A549 (cell line): ENCODE measurements at regions not wholly inside any gene's neighbourhood (a gene's known extent, or its start where the extent isn't known, plus 50 kb on each side); places are given as distances from the start of the nearest gene placed in this dataset.

Experiments used
- ATAC-seq, 2 experiments: fragments of 200-7000 bp in 1 of 2; fragments of >200 bp in 1 of 2; cut with Nextera tagmentation in 1 of 2; cut with Tn5 transposase in 1 of 2; 3 replicates each; pipeline versions ENCODE4 v1.8.0 to v1.9.1; 2018 to 2020; ENCODE audit warnings: mild to moderate bottlenecking in 1 of 2, moderate library complexity in 1 of 2
- CTCF ChIA-PET: fragments of 300-600 bp; sonication (Branson Sonifier 250); formaldehyde crosslinking; extraction: SDS; loops from one replicate; lab custom pipeline; 2021; ENCODE audit warnings: antibody characterized with exemption, inconsistent platforms; lab: Yijun Ruan, JAX
- POLR2A ChIA-PET: fragments of 350-600 bp; formaldehyde crosslinking; extraction: SDS; loops from one replicate; lab custom pipeline; 2021; ENCODE audit warnings: antibody characterized with exemption, inconsistent platforms; lab: Yijun Ruan, JAX
- DNase-seq, 2 experiments: peaks; one replicate each; pipeline versions ENCODE4 v3.0.0 to v3.0.0-alpha.2; 2011 to 2016; ENCODE audit warnings: low read depth in 1 of 2, low spot score in 1 of 2
- FAIRE-seq: peaks from 2 replicates; lab custom pipeline; 2011; peaks lifted over from hg19 to GRCh38; lab: Jason Lieb, UNC
- H3K27ac ChIP-seq, 2 experiments: fragments of >200 bp; sonication (Bioruptor Twin); formaldehyde crosslinking; 3 replicates each; pipeline ENCODE4 v1.5.1; 2016 to 2017
- H3K4me1 ChIP-seq: fragments of >200 bp; sonication (Bioruptor Twin); formaldehyde crosslinking; 3 replicates; pipeline ENCODE4 v1.6.1; 2016
- H3K4me2 ChIP-seq: fragments of >200 bp; sonication (Bioruptor Twin); formaldehyde crosslinking; 3 replicates; pipeline ENCODE4 v1.6.1; 2016
- H3K4me3 ChIP-seq: fragments of >200 bp; sonication (Bioruptor Twin); formaldehyde crosslinking; 3 replicates; pipeline ENCODE4 v1.5.1; 2016
- H3K9me3 ChIP-seq: fragments of >200 bp; sonication (Bioruptor Twin); formaldehyde crosslinking; 3 replicates; pipeline ENCODE4 v1.6.1; 2016
- ATOH8 ChIP-seq: fragments of 250-450 bp; sonication (Bioruptor Pico); IDR thresholded peaks from 2 replicates; pipeline ENCODE4 v1.5.0; 2020; ENCODE audit warnings: low read depth, mild to moderate bottlenecking, moderate library complexity
- BCL3 ChIP-seq: fragments of >200 bp; sonication (Bioruptor Twin); formaldehyde crosslinking; IDR thresholded peaks from 3 replicates; pipeline ENCODE4 v1.6.1; 2016
- CBX8 ChIP-seq: fragments of 200-600 bp; sonication (generic); IDR thresholded peaks from 2 replicates; pipeline ENCODE4 v1.6.1; 2016
- CEBPB ChIP-seq, 2 experiments: fragments of >200 bp in 1 of 2; sonication (Bioruptor Twin) in 1 of 2; formaldehyde crosslinking in 1 of 2; IDR thresholded peaks; 2 replicates each; pipeline ENCODE4 v1.6.1; 2012 to 2016
- CHD4 ChIP-seq: fragments of 200-600 bp; sonication (generic); IDR thresholded peaks from 2 replicates; pipeline ENCODE4 v1.6.1; 2016; ENCODE audit warnings: antibody characterized with exemption, mild to moderate bottlenecking, borderline replicate concordance
- EHF ChIP-seq: fragments of 250-450 bp; sonication (Bioruptor Pico); IDR thresholded peaks from 2 replicates; pipeline ENCODE4 v1.5.0; 2020; ENCODE audit warnings: mild to moderate bottlenecking
- EHMT2 ChIP-seq: fragments of 200-600 bp; sonication (generic); IDR thresholded peaks from 2 replicates; pipeline ENCODE4 v1.6.1; 2016; ENCODE audit warnings: antibody characterized with exemption, low read depth, mild to moderate bottlenecking, moderate library complexity
- FOSL2 ChIP-seq, 2 experiments: fragments of 450-650 bp in 1 of 2; fragments of >200 bp in 1 of 2; sonication (Bioruptor Twin) in 1 of 2; formaldehyde crosslinking; IDR thresholded peaks; 2 replicates each; pipeline versions ENCODE4 v1.5.0 to v1.6.1; 2016 to 2020; ENCODE audit warnings: mild to moderate bottlenecking in 1 of 2, moderate library complexity in 1 of 2
- HMGXB4 ChIP-seq: fragments of 250-450 bp; sonication (Bioruptor Pico); IDR thresholded peaks from 2 replicates; pipeline ENCODE4 v1.5.0; 2021; ENCODE audit warnings: mild to moderate bottlenecking, moderate library complexity, borderline replicate concordance
- HOXB13 ChIP-seq: fragments of 250-450 bp; sonication (Bioruptor Pico); IDR thresholded peaks from 2 replicates; pipeline ENCODE4 v1.5.0; 2020; ENCODE audit warnings: low read depth, mild to moderate bottlenecking, moderate library complexity
- KDM1A ChIP-seq: fragments of 200-600 bp; sonication (generic); IDR thresholded peaks from 2 replicates; pipeline ENCODE4 v1.6.1; 2016; ENCODE audit warnings: low read depth, mild to moderate bottlenecking
- MAFK ChIP-seq: fragments of 450-650 bp; IDR thresholded peaks from 2 replicates; pipeline ENCODE4 v1.6.1; 2014; ENCODE audit not compliant: partially characterized antibody
- MAX ChIP-seq: IDR thresholded peaks from 2 replicates; pipeline ENCODE4 v1.6.1; 2012
- MYC ChIP-seq: IDR thresholded peaks from 2 replicates; pipeline ENCODE4 v1.6.1; 2012; ENCODE audit warnings: mild to moderate bottlenecking, inconsistent platforms, low read length, improper control_type of control experiment, borderline replicate concordance
- NPAS2 ChIP-seq: fragments of 250-450 bp; sonication (Bioruptor Pico); IDR thresholded peaks from 2 replicates; pipeline ENCODE4 v1.8.0; 2022; ENCODE audit warnings: mild to moderate bottlenecking, moderate library complexity, borderline replicate concordance
- PHF8 ChIP-seq: fragments of 200-600 bp; sonication (generic); IDR thresholded peaks from 2 replicates; pipeline ENCODE4 v1.6.1; 2016; ENCODE audit warnings: low read depth, mild to moderate bottlenecking, antibody characterized with exemption, moderate library complexity, borderline replicate concordance
- POLR2AphosphoS2 ChIP-seq: conservative IDR thresholded peaks from 2 replicates; pipeline ENCODE4 v1.6.1; 2012; ENCODE audit warnings: low read length, improper control_type of control experiment, inconsistent platforms
- RFX5 ChIP-seq: fragments of 450-650 bp; IDR thresholded peaks from 2 replicates; pipeline ENCODE4 v1.7.1; 2014; ENCODE audit warnings: antibody characterized with exemption, mild to moderate bottlenecking, moderate library complexity
- SREBF2 ChIP-seq: fragments of 450-650 bp; IDR thresholded peaks from 2 replicates; pipeline ENCODE4 v1.6.1; 2014; ENCODE audit warnings: mild to moderate bottlenecking, moderate library complexity
- TFCP2L1 ChIP-seq: fragments of 250-450 bp; sonication (Bioruptor Pico); IDR thresholded peaks from 2 replicates; pipeline ENCODE4 v1.5.0; 2021; ENCODE audit warnings: mild to moderate bottlenecking
- USF2 ChIP-seq: fragments of 450-650 bp; IDR thresholded peaks from 2 replicates; pipeline ENCODE4 v1.6.1; 2014; ENCODE audit warnings: antibody characterized with exemption
- WGBS: methylation state at CpG from one replicate; pipeline ENCODE4 v1.1.6; 2017; ENCODE audit errors: missing lambda C conversion rate; 5-methylcytosine and 5-hydroxymethylcytosine counted together

GRCh38 chr1:106889059-106889458, 167.4 kb upstream of the PRMT6 start:
- CTCF ChIA-PET: no interaction called here
- Histone ChIP-seq H3K4me3 (no peak overlapping the region), H3K9me3 (no peaks in the 10 kb centered on the region), H3K4me2 (no peak overlapping the region), H3K27ac (no peak overlapping the region), H3K4me1 (no peaks in the 10 kb centered on the region)
- FAIRE-seq (no peak), DNase-seq (no peak), ATAC-seq (no peak)
- TF ChIP-seq PHF8 (no peak), ATOH8 (CRISPR knock-in tag) (no peak), MAX (no peak), RFX5 (no peak), FOSL2 (IDR thresholded peaks at IDR 0.05) (no peak), FOSL2 (CRISPR knock-in tag; IDR thresholded peaks at IDR 0.05) (no peak), NPAS2 (CRISPR knock-in tag) (no peak), HMGXB4 (no peak), MAFK (no peak)
- POLR2A ChIA-PET: no interaction called here
- WGBS: 0% methylated on average over 1 of the region's 1 CpG

DNA sequence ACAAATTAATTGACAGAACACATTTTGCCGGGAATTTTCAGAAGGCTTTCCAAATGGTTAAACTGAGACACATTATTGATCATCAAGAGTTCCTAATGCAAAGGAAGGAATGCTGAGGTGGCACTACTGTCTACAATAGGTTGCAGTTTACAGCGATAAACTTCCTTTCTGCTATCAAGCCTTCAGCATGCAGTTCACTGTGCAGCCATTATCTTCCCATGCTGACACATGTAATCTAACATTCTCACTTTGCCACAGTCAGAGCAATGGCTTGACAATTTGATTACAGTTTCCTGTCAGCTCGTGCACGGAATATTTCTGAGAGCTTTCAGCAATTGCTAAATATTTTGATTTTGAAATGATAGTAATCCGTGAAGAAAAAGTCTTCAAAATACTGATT, 166.9 kb upstream of the PRMT6 start:
- no peak for DNase-seq
- no peak for TF ChIP-seq MYC
- TF ChIP-seq MAFK: no peak
- TF ChIP-seq USF2: no peak
- no peak for TF ChIP-seq TFCP2L1 (CRISPR knock-in tag)
- no peak for TF ChIP-seq EHMT2
- no peak for TF ChIP-seq SREBF2
- no peak for TF ChIP-seq CHD4
- TF ChIP-seq EHF (CRISPR knock-in tag): no peak
- TF ChIP-seq HOXB13 (CRISPR knock-in tag): no peak
- TF ChIP-seq BCL3: no peak
- TF ChIP-seq KDM1A: no peak
- TF ChIP-seq CEBPB (IDR thresholded peaks at IDR 0.05): no peak
- no peak for TF ChIP-seq NPAS2 (CRISPR knock-in tag)
- TF ChIP-seq CBX8: no peak
- no peak for TF ChIP-seq POLR2AphosphoS2
- POLR2A ChIA-PET: no interaction called here
- H3K9me3 ChIP-seq: no peaks in the 10 kb centered on the region
- FAIRE-seq: no peak
- CTCF ChIA-PET: no interaction called here
- no peak overlapping the region for H3K4me3 ChIP-seq
- WGBS: 24% methylated on average over 5 of the region's 5 CpGs
- H3K4me1 ChIP-seq: no peaks in the 10 kb centered on the region
- no peak for ATAC-seq
- H3K27ac ChIP-seq: no peak overlapping the region
- no peak overlapping the region for H3K4me2 ChIP-seq
